ENCODE measurements at regions not wholly inside any gene's neighbourhood (a gene's known extent, or its start where the extent isn't known, plus 50 kb on each side); places are given as distances from the start of the nearest gene placed in this dataset.

GRCh38 chr13:34868733-34869132, 73.3 kb upstream of the NBEA start:
- no peak overlapping the region for H2BK15ac ChIP-seq (ENCODE audit: low read depth, low read length)
- H3K4me1 ChIP-seq (ENCODE audit: control insufficient read depth, insufficient read depth, low read length) = no peaks in the 10 kb centered on the region
- no peak overlapping the region for H4K8ac ChIP-seq (ENCODE audit: low read depth in 2 of 2, low read length in 2 of 2)
- no peak overlapping the region for H2BK120ac ChIP-seq (ENCODE audit: low read depth, low read length)
- TF ChIP-seq NFE2L2 (IDR thresholded peaks at IDR 0.05; ENCODE audit: low read depth, low read length) (no peak), RAD21 (IDR thresholded peaks at IDR 0.05; ENCODE audit: low read length) (no peak), CTCF (conservative IDR thresholded peaks at IDR 0.05; ENCODE audit: low read depth, low read length) (no peak)
- no peaks in the 10 kb centered on the region for H4K20me1 ChIP-seq (ENCODE audit: insufficient read depth, low read length)
- in situ Hi-C loops (cut with MboI; ENCODE audit: low sequenced_read_pairs) = no loop called here
- ChIA-PET CTCF (no interaction called here), POLR2A (ENCODE audit: unreplicated experiment) (no interaction called here)
- H4K5ac ChIP-seq (ENCODE audit: low read depth, low read length) = no peak overlapping the region
- intact Hi-C loops (cut with micrococcal nuclease) = no loop called here
- H3K23ac ChIP-seq (ENCODE audit: low read depth, low read length) = no peak overlapping the region
- H2AK5ac ChIP-seq (ENCODE audit: low read depth, low read length) = no peak overlapping the region
- no TSS peak for BruUV-seq (replicated peaks)
- H3K79me1 ChIP-seq (ENCODE audit: low read depth in 1 of 2, low read length in 2 of 2) = no peaks in the 10 kb centered on the region
- no peaks in the 10 kb centered on the region for H3K27me3 ChIP-seq (ENCODE audit: control insufficient read depth, insufficient read depth, low read length)
- no CpG with 5 or more reads among the region's 2 CpGs for WGBS, 2 experiments (ENCODE audit: extremely low coverage in 2 of 2, insufficient read length in 1 of 2)
- H3K4me2 ChIP-seq (ENCODE audit: low read depth, low read length) = no peak overlapping the region
- no peak overlapping the region for H3K9ac ChIP-seq (ENCODE audit: low read depth, low read length)
- no peaks in the 10 kb centered on the region for H3K9me3 ChIP-seq (ENCODE audit: control insufficient read depth, insufficient read depth, low read length)
- no peak overlapping the region for H3K4me3 ChIP-seq (ENCODE audit: insufficient read depth, low read depth, low read length)
- no peak for ATAC-seq (ENCODE audit: low read depth)
- no peak overlapping the region for H3K14ac ChIP-seq (replicated peaks; ENCODE audit: low read depth, low read length)
- H3K9me1 ChIP-seq (ENCODE audit: insufficient read depth, low read length) = no peaks in the 10 kb centered on the region
- no peak for DNase-seq
- no peak overlapping the region for H2AK9ac ChIP-seq (replicated peaks; ENCODE audit: low read depth, low read length, poor library complexity)
- no peak overlapping the region for H2BK20ac ChIP-seq (ENCODE audit: low read depth, low read length)
- no peak overlapping the region for H2BK5ac ChIP-seq (ENCODE audit: low read depth, low read length, poor library complexity, severe bottlenecking)
- no peak overlapping the region for H2AFZ ChIP-seq (replicated peaks; ENCODE audit: low read length, poor library complexity)
- no peak overlapping the region for H3K27ac ChIP-seq (ENCODE audit: insufficient read depth, low read length)
- no peaks in the 10 kb centered on the region for H3K36me3 ChIP-seq (ENCODE audit: control insufficient read depth, insufficient read depth, low read length)
- H3K4ac ChIP-seq (ENCODE audit: low read depth, low read length) = no peak overlapping the region
- dilution Hi-C loops (cut with HindIII; ENCODE audit: low sequenced_read_pairs, unreplicated experiment) = no loop called here
- H3K56ac ChIP-seq (ENCODE audit: extremely low read depth, insufficient read depth, low read length) = no peak overlapping the region
- no peak overlapping the region for H4K91ac ChIP-seq (ENCODE audit: insufficient read depth, low read depth, low read length)
- no peak overlapping the region for H3K18ac ChIP-seq (ENCODE audit: low read depth, low read length)

Measured in IMR-90 (cell line).